ENCODE measurements at regions not wholly inside any gene's neighbourhood (a gene's known extent, or its start where the extent isn't known, plus 50 kb on each side); places are given as distances from the start of the nearest gene placed in this dataset.

DNA sequence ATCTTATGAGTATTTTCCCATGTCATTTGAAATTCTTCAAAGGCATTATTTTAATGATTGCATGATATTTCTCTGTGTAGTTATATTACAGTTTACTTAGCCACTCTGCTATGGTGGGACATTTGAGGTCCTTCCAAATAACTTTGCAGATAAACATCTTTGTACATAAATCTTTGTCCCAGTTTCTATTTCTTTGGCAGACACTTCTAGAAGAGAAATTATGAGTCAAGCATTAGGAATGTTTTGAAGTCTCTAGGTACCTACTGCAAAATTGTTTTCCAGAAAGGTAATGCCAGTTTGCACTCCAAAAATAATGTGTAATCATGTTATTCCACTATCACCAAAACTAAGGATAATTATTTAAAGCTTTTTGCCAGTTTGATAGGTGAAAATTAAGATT is 149.7 kb downstream of the EN1 start:
- DNase-seq, result no peak

DNA sequence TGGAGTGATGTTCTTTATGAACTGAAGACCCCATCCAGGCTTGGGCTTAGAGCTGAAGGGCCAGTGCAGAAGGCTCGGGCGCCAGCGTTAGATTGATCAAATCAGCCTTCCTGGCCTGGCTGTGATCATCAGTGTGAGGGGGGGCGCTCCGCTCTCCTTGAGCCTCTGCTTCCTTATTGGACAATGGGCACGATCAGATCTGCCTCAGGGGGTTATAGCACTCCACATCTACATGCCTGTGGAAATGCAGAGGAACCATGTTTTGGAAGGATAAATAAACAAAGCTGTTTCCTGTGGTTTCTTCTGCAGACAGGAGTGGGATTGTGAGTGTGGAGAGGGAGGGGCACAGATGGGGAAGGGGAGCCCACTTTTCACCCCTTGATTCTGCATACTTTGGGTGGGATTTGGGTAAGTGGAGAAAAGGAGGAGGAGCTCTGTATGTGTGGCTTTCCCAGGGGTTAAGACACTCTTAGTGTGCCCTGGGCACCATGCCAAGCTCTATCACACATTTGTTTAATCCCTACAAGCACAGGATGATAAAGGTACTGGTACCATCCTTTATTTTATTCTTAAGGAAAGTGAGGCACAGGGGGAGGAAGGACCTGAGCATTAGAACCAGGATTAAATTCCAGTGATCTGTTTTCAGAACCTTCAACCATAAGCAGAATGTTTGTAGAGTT is 150.5 kb downstream of the EN1 start:
- no peak for DNase-seq

DNA sequence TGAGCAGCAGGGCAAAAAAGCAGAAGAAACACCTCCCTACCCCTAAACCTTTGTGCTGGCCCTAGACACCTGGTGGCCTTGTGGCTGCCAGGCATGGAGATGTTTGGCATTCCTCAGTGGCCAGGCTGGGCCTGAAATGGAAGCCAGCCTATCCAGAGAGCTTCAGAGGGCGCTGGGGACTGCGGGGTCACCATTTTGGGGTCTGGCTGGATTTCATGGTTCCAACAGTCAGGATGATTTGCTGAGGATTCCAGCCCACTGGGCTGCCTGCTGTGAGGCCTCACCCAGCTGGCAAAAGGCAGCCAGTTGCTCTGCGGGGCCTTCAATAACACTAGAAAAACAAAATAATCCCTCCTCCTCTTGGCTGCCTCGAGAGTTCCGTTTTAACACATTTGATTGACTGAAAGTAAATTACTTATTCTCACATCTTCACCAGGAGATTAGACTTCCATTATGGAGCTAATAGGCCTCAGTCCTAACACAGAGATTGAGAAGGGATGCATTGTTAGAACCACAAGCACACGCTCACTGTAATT is 154.1 kb downstream of the EN1 start:
- DNase-seq, result no peak

DNA sequence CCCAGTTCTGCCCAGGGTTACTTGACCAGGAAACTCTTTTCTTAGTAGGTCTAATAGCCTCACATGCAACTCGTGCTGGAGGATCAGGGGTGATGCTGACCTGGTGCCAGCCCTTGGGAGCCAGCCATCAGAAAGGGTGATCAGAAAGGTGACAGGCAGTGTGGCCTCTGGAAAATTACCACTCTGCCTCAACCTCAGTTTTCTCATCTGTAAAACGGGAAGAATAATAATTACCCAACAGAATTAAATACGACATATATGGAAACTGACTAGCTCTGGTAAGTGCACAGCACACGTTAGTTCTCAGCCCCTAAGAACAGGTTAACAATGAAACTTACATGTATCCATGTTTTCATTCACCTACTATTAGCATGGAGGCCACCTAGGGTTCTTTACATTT is 157.6 kb downstream of the EN1 start:
- DNase-seq, result no peak

DNA sequence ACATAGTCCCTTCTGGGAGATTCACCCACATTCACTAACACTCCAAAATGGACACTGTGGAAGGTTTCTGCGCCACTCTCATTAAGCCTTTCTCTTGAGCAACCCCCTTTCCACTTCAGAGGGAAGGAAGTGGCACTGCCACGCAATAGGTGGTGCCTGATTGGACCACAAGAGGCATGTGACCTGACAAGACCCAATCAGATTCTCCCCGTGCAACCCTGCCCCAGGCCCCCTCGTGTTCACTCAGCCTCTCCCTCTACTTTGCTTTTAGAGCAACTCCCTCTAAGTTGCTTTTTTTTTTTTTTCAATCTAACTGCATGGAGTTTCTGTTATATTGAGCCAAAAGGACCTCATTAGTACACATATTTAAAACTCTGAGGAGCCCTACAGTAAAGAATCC is 158.0 kb downstream of the EN1 start:
- no peak for DNase-seq

DNA sequence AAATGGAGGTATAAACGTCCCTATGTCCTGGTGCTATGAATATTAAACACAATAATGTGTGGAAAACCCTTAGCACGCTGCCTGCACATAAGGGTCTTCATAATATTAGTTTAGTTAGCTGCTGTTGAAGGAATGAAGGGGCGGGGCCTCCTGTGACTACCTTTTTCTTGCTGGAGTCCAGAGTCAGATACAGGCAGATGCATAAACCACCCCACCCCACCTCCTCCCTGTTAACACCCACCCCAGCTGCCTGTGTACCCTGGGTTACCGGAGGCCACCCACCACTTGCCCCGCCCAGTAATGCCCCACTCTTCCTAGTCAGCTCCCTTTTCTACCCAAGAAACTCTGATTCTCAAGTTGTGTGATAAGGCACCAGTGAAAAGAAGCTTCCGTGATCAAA is 158.4 kb downstream of the EN1 start:
- DNase-seq, result no peak

DNA sequence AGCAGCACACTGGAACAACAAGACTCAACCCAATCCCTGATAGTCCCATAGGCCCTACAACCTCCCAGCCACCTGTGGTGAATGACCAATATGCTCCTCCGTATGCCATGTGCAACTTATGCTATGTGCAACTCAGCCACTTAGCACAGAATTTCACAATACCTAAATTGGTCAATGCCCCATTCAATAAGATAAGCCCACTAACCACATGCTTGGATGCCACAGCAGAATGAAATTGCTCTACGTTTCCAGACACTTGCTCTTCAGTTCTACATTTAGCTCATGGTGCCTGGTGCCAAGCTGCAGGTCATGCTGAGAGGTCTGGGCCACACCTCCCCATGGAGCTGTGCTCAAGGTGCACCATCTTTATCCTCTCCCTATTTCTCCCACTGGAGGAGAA is 159.8 kb downstream of the EN1 start:
- DNase-seq, result no peak

DNA sequence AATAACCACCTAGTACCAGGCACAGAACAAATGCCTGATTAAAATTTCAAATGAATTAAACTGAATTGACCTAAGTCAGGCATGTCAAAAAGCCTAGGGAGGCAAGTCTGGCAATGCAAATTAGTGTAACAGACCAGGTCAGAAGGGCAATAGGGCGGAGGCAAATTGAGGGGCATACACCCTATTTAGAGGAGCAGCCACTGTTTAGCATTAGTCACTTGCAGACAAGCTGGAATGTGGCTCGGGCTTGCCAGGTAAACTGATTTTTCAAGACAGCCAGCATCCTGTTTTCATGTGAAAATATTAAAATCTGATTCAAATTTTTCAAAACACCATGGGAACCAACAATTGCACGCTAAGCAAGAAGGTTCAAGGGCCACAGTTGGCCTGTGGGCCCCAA is 160.3 kb downstream of the EN1 start:
- DNase-seq, result no peak

DNA sequence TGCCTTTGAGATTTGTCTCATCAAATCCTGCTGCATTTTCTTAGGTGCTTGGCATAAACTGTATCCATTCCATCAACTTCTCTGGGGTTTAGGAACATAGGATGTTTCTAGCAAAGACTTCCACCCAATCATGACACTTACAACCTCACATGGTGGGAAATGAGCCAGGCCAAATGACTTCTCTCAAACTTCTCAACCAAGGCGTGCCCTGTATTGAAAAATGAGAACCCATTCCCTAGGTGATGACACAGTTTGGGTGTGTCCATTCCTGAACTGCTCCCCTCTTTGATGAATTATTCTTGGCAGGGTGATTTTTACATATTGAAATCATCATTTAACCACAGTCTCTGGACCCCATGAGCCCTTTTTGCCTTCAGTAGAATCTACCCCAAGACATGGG is 161.1 kb downstream of the EN1 start:
- no peak for DNase-seq

DNA sequence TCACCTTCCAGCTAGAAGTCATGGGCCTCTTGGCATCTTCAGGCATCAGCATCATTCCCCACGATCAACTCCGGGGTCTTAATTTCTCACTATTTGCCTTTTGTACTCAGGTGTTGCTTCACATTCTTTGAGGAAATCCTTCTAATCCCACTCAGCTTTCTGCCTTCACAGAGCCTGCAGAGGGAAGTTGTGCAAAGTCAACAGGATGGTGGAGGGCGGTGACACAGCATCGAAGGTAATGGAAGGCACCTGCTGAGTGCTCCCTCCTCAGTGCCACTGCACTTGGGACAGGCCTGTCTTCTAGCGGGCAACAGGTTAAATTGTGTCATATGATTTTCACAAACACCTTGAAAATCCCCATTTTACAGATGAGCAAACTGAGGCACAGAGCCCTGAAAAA is 164.0 kb downstream of the EN1 start:
- DNase-seq, result no peak

DNA sequence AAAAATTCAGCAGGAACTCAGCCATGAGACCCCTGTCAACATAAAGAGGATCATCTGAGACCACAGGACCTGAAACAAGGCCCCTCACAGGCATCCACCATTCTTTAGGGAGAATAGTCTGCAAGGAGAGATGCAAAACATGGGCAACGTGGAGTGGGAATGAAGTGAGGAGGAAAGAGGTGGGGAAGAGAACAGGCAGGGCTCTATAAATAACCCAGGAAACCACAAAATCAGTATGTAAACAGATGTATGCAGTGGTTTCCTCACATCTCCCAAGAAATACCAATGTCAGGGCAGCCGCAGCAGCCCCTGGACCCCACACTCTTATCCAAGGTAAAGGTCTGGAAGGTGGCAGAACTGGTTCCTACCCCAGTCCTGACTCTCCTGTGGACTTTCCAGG is 168.5 kb downstream of the EN1 start:
- no peak for DNase-seq

DNA sequence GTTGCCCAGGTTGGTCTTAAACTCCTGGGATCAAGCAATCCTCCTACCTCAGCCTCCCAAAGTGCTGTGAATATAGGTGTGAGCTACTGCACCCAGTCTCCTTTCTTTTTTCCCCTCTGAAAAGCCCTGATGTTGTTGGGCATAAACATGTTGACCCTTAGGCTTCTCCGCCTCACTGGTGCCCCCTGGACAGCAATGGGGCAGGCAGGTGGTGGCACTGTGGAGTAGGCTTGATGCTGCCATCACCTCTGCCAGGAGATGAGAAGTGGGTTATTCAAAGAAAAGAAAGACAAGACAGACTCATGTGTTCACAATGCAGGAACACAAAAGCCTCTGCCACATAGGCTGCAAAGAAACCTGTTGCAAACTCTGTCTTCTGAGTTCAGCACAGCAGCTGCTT is 169.9 kb downstream of the EN1 start:
- DNase-seq, result no peak

DNA sequence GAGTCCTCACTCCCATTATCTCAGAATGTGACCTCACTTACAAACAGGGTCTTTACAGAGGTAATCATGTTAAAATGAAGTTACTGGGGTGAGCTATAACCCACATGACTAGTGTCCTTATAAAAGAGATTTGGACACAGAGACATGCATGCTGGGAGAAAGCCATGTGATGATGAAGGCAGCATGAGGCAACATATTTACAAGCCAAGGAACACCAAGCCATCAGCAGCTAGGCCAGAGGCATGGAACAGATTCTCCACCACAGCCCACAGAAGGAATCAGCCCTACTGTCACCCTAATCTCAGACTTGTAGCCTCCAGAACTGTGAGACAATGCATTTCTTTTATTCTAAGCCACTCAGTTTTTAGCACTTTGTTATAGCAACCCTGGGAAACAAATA is 171.9 kb downstream of the EN1 start:
- DNase-seq, result no peak

DNA sequence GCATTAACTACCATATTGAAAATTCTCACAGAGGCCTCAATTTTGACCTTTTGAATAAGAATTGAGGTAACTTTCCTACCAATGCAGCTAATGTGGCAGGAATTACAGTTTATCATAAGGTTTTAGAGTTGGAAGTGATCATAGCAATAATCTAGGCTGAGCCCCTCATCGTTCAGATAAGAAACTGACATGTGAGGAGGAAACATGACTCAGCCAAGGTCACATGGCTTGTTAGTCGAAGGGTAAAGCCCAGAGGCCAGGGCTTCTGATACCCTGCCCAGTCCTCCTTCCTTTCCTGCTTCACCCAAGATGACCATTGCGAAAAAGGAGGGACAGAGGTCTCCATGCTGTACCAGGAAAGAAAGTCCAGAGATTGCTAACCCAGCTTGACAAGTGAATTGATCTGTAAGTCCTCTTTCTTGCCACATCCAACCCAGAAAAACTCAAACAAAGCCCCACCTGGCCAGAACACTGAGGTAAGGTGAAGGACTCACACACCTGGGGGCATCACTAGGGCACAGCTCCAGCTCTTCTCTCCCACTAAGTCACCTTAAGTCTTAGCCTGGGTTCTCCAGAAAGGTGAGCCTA is 174.8 kb downstream of the EN1 start:
- DNase-seq, result no peak

DNA sequence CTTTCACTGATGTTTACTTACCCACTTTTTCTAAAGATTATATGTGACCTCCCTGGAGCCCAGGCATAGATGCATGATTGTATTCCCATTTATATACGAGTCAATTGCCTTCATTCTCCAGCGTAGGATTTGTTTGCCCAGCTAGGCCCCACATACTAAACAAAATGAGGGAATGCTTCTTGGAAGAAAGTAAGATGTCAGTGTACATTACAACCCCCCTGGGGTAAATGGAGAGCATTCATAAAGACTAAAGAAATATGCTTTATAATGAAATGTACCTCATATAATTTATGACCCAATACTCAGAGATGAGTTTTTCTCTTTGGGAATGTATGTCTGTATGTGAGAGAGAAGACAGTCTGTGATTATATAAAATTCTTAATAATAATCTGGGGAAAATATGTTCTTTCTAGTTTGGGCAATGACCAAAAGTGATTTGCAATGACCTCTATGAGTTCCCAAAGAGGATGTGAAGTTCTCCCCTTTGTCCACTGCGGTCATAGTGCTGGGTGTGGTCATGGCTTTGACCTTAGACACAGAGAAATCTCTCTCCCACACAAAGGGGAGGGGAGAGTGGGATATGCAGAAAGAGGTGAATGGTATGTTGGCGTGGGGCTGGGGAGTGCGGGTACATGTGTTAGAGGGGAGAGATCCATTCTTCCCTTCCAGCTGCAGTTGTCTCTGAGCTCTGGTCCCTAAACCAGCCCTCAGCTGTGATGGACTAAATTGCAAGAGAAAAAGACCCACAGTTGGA is 175.6 kb downstream of the EN1 start:
- no peak for DNase-seq

DNA sequence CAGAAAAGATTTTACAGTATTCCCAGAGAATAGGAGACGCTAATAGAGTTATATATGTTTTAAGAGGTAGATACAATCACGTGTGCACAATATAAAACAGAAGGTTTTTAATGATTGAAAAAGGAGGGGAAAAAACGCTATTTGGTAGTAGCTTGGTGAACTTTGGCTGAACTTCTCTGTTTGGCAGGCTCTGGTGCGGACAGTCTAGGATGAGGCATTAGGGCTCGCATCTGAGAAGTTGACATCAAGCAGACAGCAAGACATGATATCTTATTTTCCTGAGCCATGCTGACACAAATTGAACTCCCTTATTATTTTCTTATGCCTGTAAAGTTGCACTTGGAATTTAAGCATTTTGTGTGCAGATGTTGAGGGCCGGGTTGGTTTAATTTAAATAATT is 176.6 kb downstream of the EN1 start:
- DNase-seq, result no peak

DNA sequence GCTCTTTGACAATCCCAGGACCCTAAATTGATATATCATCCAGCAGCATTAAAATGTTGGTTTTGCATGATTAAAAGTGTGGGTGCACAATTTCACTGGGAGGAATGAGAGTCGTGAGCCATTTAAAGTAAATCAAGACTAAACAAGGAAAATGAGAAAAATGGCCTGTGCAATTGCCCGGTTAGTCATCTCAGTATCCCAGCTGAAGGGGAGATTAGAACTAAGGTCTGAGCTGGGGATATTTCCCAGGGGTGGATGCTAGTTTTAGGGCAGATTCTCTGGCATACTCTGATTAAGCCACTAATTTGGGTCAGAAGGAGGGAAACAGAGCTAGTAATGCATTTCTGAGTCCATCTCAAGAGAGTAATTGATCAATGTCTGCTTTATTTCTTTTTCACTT is 177.2 kb downstream of the EN1 start:
- no peak for DNase-seq

DNA sequence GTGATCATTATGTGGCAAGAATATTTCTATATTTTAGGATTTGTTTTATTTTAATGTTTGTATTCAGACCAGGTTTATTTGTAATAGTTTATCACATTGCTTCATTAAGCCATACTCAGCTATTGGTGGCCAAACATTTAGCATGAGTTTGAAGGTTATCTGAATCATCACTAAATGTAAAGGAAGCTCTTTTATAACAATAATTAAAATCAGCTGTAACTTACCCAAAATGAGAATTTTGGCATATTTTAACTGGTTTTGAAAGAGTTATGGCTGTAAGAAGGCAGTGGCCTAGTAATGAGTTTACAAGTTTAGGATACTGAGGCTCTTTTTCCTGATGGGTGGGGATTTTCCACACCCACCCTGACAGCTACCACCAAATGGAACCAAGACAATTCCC is 177.8 kb downstream of the EN1 start:
- DNase-seq, result no peak

DNA sequence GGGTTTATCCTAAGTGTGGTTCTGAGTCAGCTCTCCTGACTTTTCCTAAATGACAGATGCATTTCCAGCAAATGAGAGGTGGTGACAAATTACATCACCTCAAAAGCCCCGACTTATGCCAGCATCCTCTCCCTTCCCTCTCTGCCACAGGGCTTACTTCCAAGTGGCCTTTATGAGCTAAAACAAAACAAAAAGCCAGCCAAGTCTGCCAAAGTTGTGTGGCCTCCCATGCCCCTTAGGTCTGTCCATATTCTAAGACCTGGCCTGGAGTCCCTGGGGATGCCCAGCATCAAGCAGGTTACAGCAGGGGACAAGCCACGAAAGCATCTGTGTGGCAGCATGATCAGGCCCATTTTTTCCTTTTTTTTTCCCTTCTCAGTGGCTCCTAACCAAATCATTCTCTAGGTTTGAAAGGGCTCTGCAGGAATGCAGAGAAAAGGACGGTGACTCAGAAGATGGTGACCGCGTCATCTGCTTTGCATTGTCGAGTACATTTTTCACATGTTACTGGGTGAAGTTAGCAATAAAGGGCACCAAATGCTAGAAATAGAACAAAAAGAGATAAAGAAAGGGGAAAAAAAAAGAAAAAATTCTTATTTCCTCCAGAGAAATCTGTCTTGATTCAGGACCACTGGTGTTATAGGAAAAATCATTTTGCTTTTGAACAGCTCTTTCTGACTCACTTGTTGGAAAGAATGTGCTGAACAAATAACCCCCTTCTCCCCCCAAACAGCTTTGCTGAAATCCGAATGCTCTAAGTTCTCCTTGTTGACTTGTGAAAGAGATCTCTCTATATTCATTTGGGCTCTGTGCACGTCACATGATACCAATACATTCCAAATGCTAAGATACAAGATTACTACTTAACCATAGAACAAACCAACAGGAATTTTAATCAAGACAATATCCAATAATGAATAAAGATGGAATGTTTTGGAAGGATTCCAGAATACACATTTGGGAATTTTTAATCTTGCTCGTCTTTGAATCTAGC is 178.7 kb downstream of the EN1 start:
- DNase-seq, result no peak

DNA sequence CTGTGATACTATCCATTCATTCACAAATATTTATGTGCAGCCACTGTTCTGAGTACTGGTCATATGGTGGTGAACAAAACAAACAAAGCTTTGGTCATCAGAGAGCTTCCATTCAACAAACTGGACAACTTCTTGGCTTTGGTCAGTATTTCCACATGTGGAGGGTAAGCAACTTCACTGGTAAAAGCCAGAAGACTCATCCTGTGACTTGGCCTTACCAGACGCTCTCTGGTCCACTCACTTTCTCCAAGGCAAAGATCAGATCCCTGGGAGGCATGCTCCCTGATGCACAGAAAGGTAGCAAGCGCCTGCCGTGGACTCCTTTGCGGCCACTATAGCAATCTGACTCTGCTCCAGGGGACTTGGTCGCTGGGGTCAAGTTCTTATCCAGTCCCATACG is 179.5 kb downstream of the EN1 start:
- DNase-seq, result no peak

DNA sequence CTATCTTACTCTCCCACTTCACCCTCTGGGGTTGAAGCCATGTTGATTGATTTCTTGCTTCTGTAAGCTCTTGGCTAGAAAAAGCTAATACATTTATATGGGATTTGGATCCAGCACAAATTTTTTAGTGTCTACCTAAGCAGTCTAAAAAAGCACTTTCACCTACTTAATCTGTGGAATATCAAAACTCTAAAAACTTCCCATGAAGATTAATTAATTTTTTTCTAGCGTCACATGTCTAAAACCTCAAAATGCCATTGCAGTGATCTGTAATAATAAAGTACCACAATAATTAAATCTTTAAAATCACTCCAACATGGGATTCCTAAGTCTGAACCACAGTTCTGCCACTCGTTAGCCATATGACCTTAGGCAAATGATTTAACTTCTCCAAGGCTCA is 180.1 kb downstream of the EN1 start:
- DNase-seq, result no peak

DNA sequence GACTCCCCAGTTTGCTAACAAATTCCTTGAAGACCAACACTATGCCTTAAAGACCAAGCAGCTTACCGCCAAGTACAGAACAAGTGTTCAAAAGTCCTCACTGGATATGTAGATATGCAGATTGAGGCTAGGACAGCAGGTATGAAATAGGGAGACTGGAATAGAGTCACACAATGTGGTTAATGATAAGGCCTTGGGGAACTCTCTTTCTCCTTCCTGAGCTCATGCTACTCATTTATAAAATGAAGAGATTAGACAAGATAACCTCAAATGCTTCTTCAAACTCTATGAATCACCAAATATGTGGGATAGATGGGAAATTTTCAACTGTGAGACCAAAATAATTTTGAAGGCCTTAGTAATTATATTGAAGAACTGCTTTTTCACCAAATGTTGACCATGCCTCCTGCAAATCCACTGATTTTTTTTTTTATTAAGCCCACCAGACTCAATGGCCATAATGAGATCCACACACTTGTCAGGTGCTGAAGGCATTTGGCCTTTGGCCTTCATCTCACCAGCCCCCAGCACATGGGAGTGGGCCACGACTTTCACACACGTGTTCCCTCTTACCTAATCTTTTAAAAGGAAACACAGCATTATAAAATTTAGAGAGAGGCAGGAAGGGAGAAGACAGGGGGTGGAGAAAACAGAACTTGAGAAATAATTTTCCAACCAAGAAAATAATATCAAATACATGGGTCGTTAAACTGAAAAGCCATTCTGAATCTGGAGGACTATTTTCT is 181.5 kb downstream of the EN1 start:
- DNase-seq, result no peak
